Activated T-helper 1 cell treated with anti-CD3 and anti-CD28 coated beads, Interleukin-12 subunit alpha, Interleukin-12 subunit beta, Interleukin-2, Interleukin-4 antibody, amounts not matched to agents 30 ng/mL and 10 ng/mL and 1 ng/mL, durations not matched to agents 14 hours and 24 hours and 36 hours (primary cell): ENCODE measurements at regions not wholly inside any gene's neighbourhood (a gene's known extent, or its start where the extent isn't known, plus 50 kb on each side); places are given as distances from the start of the nearest gene placed in this dataset.

Experiments used
- DNase-seq: peaks from one replicate; pipeline ENCODE4 v3.0.0; 2021; ENCODE audit warnings: low spot score
- H3K27ac Mint-ChIP-seq: one replicate; pipeline ENCODE4 v1.8.0; 2021; ENCODE audit warnings: mild to moderate bottlenecking, mixed read lengths
- H3K27me3 Mint-ChIP-seq: one replicate; pipeline ENCODE4 v1.8.0; 2022; ENCODE audit warnings: mild to moderate bottlenecking, moderate library complexity, mixed read lengths; ENCODE audit not compliant: insufficient read depth
- H3K36me3 Mint-ChIP-seq: one replicate; pipeline ENCODE4 v1.8.0; 2021; ENCODE audit warnings: low read depth, mixed read lengths
- H3K4me1 Mint-ChIP-seq: one replicate; pipeline ENCODE4 v1.8.0; 2021; ENCODE audit warnings: low read depth, mixed read lengths
- H3K4me3 Mint-ChIP-seq: one replicate; pipeline ENCODE4 v1.8.0; 2021; ENCODE audit warnings: mild to moderate bottlenecking, moderate library complexity, mixed read lengths
- H3K9me3 Mint-ChIP-seq: one replicate; pipeline ENCODE4 v1.8.0; 2021; ENCODE audit warnings: mixed read lengths
- intact Hi-C: fragments of 100-400 bp; cut with micrococcal nuclease; formaldehyde crosslinking; loops from one replicate; pipeline ENCODE4 v1.15.1; 2024

GRCh38 chr1:58997637-58998036, 213.8 kb upstream of the JUN start:
- no peak overlapping the region for H3K4me3 Mint-ChIP-seq
- H3K4me1 Mint-ChIP-seq = peaks cover 62% of the 10 kb centered on the region
- H3K27ac Mint-ChIP-seq = peak overlapping the region; percentile 11
- H3K27me3 Mint-ChIP-seq = no peaks in the 10 kb centered on the region
- H3K36me3 Mint-ChIP-seq = peaks cover 9% of the 10 kb centered on the region
- DNase-seq = no peak
- peaks cover 8% of the 10 kb centered on the region for H3K9me3 Mint-ChIP-seq
- intact Hi-C loops = loop anchor here (1.0 kb wide), 1 partner anchor 8 kb away; no protein-coding TSS in a partner anchor

DNA sequence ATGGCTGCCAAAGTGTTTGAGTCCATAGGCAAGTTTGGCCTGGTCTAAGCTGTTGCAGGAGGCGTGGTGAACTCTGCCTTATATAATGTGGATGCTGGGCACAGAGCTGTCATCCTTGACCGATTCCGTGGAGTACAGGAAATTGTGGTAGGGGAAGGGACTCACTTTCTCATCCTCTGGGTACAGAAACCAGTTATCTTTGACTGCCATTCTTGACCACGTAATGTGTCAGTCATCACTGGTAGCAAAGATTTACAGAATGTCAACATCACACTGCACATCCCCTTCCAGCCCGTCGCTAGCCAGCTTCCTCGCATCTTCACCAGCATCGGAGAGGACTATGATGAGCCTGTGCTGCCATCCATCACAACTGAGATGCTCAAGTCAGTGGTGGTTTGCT, 215.8 kb upstream of the JUN start:
- DNase-seq = no peak
- Mint-ChIP-seq H3K36me3 (peaks cover 6% of the 10 kb centered on the region), H3K27ac (no peak overlapping the region), H3K4me3 (no peak overlapping the region), H3K27me3 (no peaks in the 10 kb centered on the region), H3K9me3 (peaks cover 8% of the 10 kb centered on the region), H3K4me1 (peaks cover 63% of the 10 kb centered on the region)
- intact Hi-C loops = no loop called here

GRCh38 chr1:59004755-59005154, 220.9 kb upstream of the JUN start:
- no peaks in the 10 kb centered on the region for H3K27me3 Mint-ChIP-seq
- no peak overlapping the region for H3K4me3 Mint-ChIP-seq
- intact Hi-C loops = loop anchor here (1.0 to 5.0 kb wide), 7 partner anchors 7 to 473 kb away; no protein-coding TSS in a partner anchor
- peaks cover 2% of the 10 kb centered on the region for H3K9me3 Mint-ChIP-seq
- peak overlapping the region; percentile 77 for H3K27ac Mint-ChIP-seq
- DNase-seq = no peak
- peaks cover 11% of the 10 kb centered on the region for H3K36me3 Mint-ChIP-seq
- peaks cover 71% of the 10 kb centered on the region for H3K4me1 Mint-ChIP-seq

GRCh38 chr1:59005491-59006288, 221.8 kb upstream of the JUN start:
- Mint-ChIP-seq H3K27ac (peak overlapping the region; percentile 77), H3K4me3 (peak overlapping the region; percentile 29), H3K9me3 (no peaks in the 10 kb centered on the region), H3K27me3 (no peaks in the 10 kb centered on the region), H3K36me3 (peaks cover 7% of the 10 kb centered on the region), H3K4me1 (peaks cover 70% of the 10 kb centered on the region)
- DNase-seq = no peak
- intact Hi-C loops = loop anchor here (1.0 to 5.0 kb wide), 9 partner anchors 8 to 472 kb away; no protein-coding TSS in a partner anchor

- H3K27me3 Mint-ChIP-seq = no peaks in the 10 kb centered on the region
- intact Hi-C loops = loop anchor here (2.0 to 5.0 kb wide), 7 partner anchors 64 to 471 kb away; no protein-coding TSS in a partner anchor
- H3K36me3 Mint-ChIP-seq = peaks cover 6% of the 10 kb centered on the region
- peaks cover 74% of the 10 kb centered on the region for H3K4me1 Mint-ChIP-seq
- H3K27ac Mint-ChIP-seq = peak overlapping the region; percentile 38
- no peak overlapping the region for H3K4me3 Mint-ChIP-seq
- DNase-seq = no peak
- H3K9me3 Mint-ChIP-seq = no peaks in the 10 kb centered on the region
Measured at GRCh38 chr1:59006289-59006658, 222.4 kb upstream of the JUN start.

DNA sequence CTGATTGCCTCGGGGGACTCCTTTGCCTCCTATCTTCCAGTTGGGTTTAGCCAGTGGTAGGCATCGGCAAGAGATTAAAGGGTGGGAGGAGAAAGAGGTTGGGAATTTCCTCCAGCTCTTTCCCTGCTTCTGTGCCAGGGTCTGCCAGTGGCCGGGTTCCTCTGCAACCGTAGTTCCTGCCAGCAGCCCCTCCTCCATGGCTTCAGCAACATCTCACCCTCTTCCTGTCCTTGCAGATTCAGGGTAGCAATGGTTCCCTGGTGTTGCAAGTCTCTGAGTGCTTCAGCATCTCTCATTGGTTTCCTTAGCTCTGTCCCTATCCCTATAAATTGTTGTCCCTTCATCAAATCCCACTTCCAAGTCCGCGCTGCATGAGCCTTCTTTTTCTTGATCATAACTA, 223.1 kb upstream of the JUN start:
- H3K4me1 Mint-ChIP-seq = peaks cover 80% of the 10 kb centered on the region
- no peaks in the 10 kb centered on the region for H3K9me3 Mint-ChIP-seq
- peak overlapping the region; percentile 69 for H3K27ac Mint-ChIP-seq
- intact Hi-C loops = loop anchor here (1.0 to 5.0 kb wide), 8 partner anchors 65 to 470 kb away; no protein-coding TSS in a partner anchor
- H3K4me3 Mint-ChIP-seq = peak overlapping the region; percentile 20
- DNase-seq = no peak
- peaks cover 6% of the 10 kb centered on the region for H3K36me3 Mint-ChIP-seq
- H3K27me3 Mint-ChIP-seq = no peaks in the 10 kb centered on the region

DNA sequence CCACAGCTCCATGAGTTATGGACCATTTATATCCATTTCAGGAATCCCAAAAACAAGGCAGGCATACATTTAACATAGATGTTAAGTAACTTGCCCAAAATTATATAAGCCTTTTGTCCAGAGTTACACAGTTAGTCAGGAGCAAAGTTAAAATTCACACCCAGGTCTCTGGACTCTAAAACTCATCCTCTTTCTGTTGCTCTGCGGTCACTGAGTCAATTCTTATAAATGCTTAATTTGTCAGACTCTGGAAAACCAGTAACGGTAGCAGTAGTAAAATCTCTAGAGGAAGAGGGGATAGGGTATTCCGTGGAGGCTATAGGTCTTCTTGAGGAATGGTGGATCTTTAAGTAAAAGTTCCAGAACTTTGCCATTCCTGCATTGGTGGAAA, 223.6 kb upstream of the JUN start:
- Mint-ChIP-seq H3K9me3 (no peaks in the 10 kb centered on the region), H3K4me3 (peak overlapping the region; percentile 20), H3K27ac (peak overlapping the region; percentile 69), H3K27me3 (no peaks in the 10 kb centered on the region), H3K36me3 (peaks cover 6% of the 10 kb centered on the region), H3K4me1 (peaks cover 84% of the 10 kb centered on the region)
- intact Hi-C loops = loop anchor here (1.0 to 5.0 kb wide), 8 partner anchors 65 to 470 kb away; no protein-coding TSS in a partner anchor
- no peak for DNase-seq

GRCh38 chr1:59007820-59008598, 224.2 kb upstream of the JUN start:
- H3K4me3 Mint-ChIP-seq = peak overlapping the region; percentile 52
- peak; percentile 7 for DNase-seq
- no peaks in the 10 kb centered on the region for H3K27me3 Mint-ChIP-seq
- H3K9me3 Mint-ChIP-seq = no peaks in the 10 kb centered on the region
- peak overlapping the region; percentile 94 for H3K27ac Mint-ChIP-seq
- intact Hi-C loops = loop anchor here (1.0 to 5.0 kb wide), 16 partner anchors 12 to 689 kb away; partner anchors contain the start of genes FGGY and JUN
- H3K36me3 Mint-ChIP-seq = peaks cover 6% of the 10 kb centered on the region
- H3K4me1 Mint-ChIP-seq = peaks cover 90% of the 10 kb centered on the region

- peaks cover 89% of the 10 kb centered on the region for H3K4me1 Mint-ChIP-seq
- DNase-seq = no peak
- intact Hi-C loops = loop anchor here (1.0 to 5.0 kb wide), 13 partner anchors 12 to 688 kb away; partner anchors contain the start of genes FGGY and JUN
- H3K9me3 Mint-ChIP-seq = no peaks in the 10 kb centered on the region
- H3K27ac Mint-ChIP-seq = peak overlapping the region; percentile 94
- H3K4me3 Mint-ChIP-seq = peak overlapping the region; percentile 52
- no peaks in the 10 kb centered on the region for H3K27me3 Mint-ChIP-seq
- peaks cover 6% of the 10 kb centered on the region for H3K36me3 Mint-ChIP-seq
Measured at GRCh38 chr1:59008599-59009347, 224.9 kb upstream of the JUN start.

DNA sequence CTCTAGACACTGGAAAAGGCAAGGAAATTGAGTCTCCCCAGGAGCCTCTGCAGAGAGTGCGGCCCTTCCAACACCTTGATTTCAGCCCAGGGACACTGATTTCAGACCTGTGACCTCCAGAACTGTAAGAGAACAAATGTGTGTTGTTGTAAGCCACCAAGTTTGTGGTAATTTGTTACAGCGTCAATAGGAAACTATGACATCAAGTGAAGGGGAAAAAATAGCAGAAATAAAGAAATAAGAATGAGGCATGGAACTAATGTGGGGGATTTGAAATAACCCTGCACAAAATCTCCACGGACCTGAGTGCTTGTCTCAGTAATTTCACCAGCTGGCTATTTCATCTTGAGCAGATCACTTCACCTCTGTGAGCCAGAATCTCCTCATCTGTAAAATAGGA, 227.8 kb upstream of the JUN start:
- intact Hi-C loops = no loop called here
- DNase-seq = no peak
- no peak overlapping the region for H3K4me3 Mint-ChIP-seq

DNA sequence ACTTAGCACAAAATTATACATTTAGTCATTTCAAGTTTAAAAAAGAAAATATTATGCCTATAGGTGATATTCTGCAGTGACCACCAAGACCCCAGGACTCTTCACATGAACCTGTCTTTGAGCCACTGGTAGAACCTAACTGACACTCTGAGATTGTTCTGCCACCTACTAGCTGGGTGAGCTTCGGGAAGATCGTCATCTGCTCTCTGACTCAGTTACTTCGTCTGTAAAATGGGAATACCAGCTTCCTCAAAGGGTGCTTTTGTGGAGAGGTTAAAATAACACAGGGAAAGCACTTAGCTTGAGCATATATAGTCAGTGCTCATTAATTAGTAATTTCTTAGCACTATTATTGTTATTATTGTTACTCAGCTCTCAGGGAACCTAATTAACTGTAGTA, 228.5 kb upstream of the JUN start:
- H3K27me3 Mint-ChIP-seq = no peaks in the 10 kb centered on the region

More for the DNA sequence above, 227.8 kb upstream of the JUN start:
- Mint-ChIP-seq H3K9me3 (no peaks in the 10 kb centered on the region), H3K27ac (no peak overlapping the region), H3K4me1 (peaks cover 89% of the 10 kb centered on the region), H3K36me3 (peaks cover 4% of the 10 kb centered on the region), H3K27me3 (no peaks in the 10 kb centered on the region)

GRCh38 chr1:59013276-59013927, 229.6 kb upstream of the JUN start:
- no peaks in the 10 kb centered on the region for H3K27me3 Mint-ChIP-seq
- H3K9me3 Mint-ChIP-seq = no peaks in the 10 kb centered on the region
- H3K4me3 Mint-ChIP-seq = no peak overlapping the region
- H3K4me1 Mint-ChIP-seq = peaks cover 84% of the 10 kb centered on the region
- intact Hi-C loops = no loop called here
- peak overlapping the region; percentile 45 for H3K27ac Mint-ChIP-seq
- H3K36me3 Mint-ChIP-seq = peaks cover 2% of the 10 kb centered on the region
- DNase-seq = no peak

More for the DNA sequence above, 228.5 kb upstream of the JUN start:
- peaks cover 4% of the 10 kb centered on the region for H3K36me3 Mint-ChIP-seq
- no peak overlapping the region for H3K4me3 Mint-ChIP-seq
- no peaks in the 10 kb centered on the region for H3K9me3 Mint-ChIP-seq
- intact Hi-C loops = no loop called here
- H3K27ac Mint-ChIP-seq = no peak overlapping the region
- DNase-seq = no peak
- H3K4me1 Mint-ChIP-seq = peaks cover 84% of the 10 kb centered on the region
